ENCODE measurements at regions not wholly inside any gene's neighbourhood (a gene's known extent, or its start where the extent isn't known, plus 50 kb on each side); places are given as distances from the start of the nearest gene placed in this dataset.

DNA sequence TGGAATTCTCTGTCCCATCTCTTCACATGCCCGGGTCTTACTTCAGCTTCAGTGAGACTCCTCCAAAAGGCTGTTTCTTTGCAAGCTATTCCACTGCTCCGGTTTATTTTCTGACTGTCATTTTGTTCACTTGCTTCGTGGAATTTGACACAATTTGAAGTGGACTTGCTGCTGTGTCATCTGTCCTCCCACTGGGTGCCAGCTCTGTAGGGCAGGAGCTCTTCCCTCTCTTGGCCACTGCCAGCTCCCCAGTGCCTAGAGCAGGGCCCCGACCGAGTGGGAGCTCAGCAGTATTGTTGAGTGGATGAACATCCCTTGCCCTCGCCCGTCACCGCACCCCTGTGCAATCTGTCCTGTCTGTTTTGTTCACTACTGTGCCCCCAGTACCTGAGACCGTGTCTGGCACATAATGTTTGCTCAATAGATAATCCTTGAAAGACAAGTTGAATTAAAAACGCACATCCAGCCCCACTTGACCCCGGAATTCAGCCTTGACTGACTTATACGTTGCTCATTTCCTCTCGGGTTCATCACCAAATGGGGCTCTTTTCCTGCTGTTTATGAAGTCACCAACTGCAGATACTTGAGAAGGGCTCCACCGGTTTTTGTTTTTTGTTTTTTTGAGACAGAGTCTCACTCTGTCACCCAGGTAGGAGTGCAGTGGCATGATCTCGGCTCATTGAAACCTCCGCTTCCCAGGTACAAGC is 170.3 kb upstream of the KCNG1 start:
- ATAC-seq (ENCODE audit: low read depth in 2 of 2) (no peak), DNase-seq (no peak)
- Histone ChIP-seq H3K36me3 (ENCODE audit: control insufficient read depth, insufficient read depth, low read length) (no peaks in the 10 kb centered on the region), H3K27me3 (ENCODE audit: control insufficient read depth, insufficient read depth, low read length) (peaks cover 2% of the 10 kb centered on the region), H3K9me3 (ENCODE audit: control insufficient read depth in 2 of 2, low read length in 2 of 2) (no peaks in the 10 kb centered on the region), H3K4me1 (ENCODE audit: control insufficient read depth, insufficient read depth, low read length, poor library complexity, severe bottlenecking) (no peaks in the 10 kb centered on the region), H3K4me3 (ENCODE audit: low read depth, low read length) (no peak overlapping the region), H3K27ac (ENCODE audit: insufficient read depth, low read length, poor library complexity, severe bottlenecking) (no peak overlapping the region)
- Mint-ChIP-seq H3K36me3 (no peaks in the 10 kb centered on the region), H3K4me3 (no peak overlapping the region), H3K27ac (no peak overlapping the region), H3K4me1 (no peaks in the 10 kb centered on the region), H3K9me3 (peaks cover 0 to 1% (median 0%) of the 10 kb centered on the region in 7 donors), H3K27me3 (peaks cover 4% of the 10 kb centered on the region)

GRCh38 chr20:51190783-51191180 is 167.9 kb upstream of the KCNG1 start:
- Mint-ChIP-seq H3K27ac (no peak overlapping the region), H3K4me3 (no peak overlapping the region), H3K27me3 (peaks cover 8% of the 10 kb centered on the region), H3K9me3 (peaks cover 0 to 1% (median 0%) of the 10 kb centered on the region in 7 donors), H3K4me1 (no peaks in the 10 kb centered on the region), H3K36me3 (no peaks in the 10 kb centered on the region)
- Histone ChIP-seq H3K36me3 (ENCODE audit: control insufficient read depth, insufficient read depth, low read length) (no peaks in the 10 kb centered on the region), H3K27ac (ENCODE audit: insufficient read depth, low read length, poor library complexity, severe bottlenecking) (no peak overlapping the region), H3K4me1 (ENCODE audit: control insufficient read depth, insufficient read depth, low read length, poor library complexity, severe bottlenecking) (no peaks in the 10 kb centered on the region), H3K9me3 (ENCODE audit: control insufficient read depth in 2 of 2, low read length in 2 of 2) (no peaks in the 10 kb centered on the region), H3K4me3 (ENCODE audit: low read depth, low read length) (no peak overlapping the region), H3K27me3 (ENCODE audit: control insufficient read depth, insufficient read depth, low read length) (no peaks in the 10 kb centered on the region)
- DNase-seq (no peak), ATAC-seq (ENCODE audit: low read depth in 2 of 2) (no peak)

GRCh38 chr20:51189814-51190782 is 167.2 kb upstream of the KCNG1 start:
- no peaks in the 10 kb centered on the region for H3K4me1 Mint-ChIP-seq
- H3K27me3 ChIP-seq (ENCODE audit: control insufficient read depth, insufficient read depth, low read length): no peaks in the 10 kb centered on the region
- peaks cover 9% of the 10 kb centered on the region for H3K27me3 Mint-ChIP-seq
- H3K36me3 ChIP-seq (ENCODE audit: control insufficient read depth, insufficient read depth, low read length): no peaks in the 10 kb centered on the region
- H3K27ac ChIP-seq (ENCODE audit: insufficient read depth, low read length, poor library complexity, severe bottlenecking): no peak overlapping the region
- no peak overlapping the region for H3K4me3 Mint-ChIP-seq
- no peaks in the 10 kb centered on the region for H3K36me3 Mint-ChIP-seq
- ATAC-seq (ENCODE audit: low read depth in 2 of 2) (no peak), DNase-seq (no peak)
- no peak overlapping the region for H3K4me3 ChIP-seq (ENCODE audit: low read depth, low read length)
- H3K27ac Mint-ChIP-seq: no peak overlapping the region
- peaks cover 0 to 1% (median 0%) of the 10 kb centered on the region in 7 donors for H3K9me3 Mint-ChIP-seq
- no peaks in the 10 kb centered on the region for H3K9me3 ChIP-seq (ENCODE audit: control insufficient read depth in 2 of 2, low read length in 2 of 2)
- no peaks in the 10 kb centered on the region for H3K4me1 ChIP-seq (ENCODE audit: control insufficient read depth, insufficient read depth, low read length, poor library complexity, severe bottlenecking)

DNA sequence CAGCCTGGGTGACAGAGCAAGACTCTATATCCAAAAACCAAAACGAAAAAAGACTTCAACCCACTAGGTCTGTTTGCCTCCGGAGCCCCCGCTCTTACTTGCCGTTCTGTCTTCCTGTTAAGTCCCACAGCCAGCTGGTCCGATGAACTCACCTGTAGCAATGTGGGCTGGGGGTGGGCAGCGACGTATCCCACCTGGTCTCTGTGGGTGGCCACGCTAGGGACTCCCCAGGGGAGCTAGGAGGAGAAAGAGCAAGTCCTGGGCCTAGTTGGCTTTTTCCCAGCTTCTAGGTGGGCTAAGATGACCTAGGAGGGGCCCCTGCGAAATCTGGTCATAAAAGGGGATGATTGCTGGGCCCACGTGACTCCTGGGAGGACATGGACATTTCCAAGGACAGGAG is 166.0 kb upstream of the KCNG1 start:
- Histone ChIP-seq H3K9me3 (ENCODE audit: control insufficient read depth in 2 of 2, low read length in 2 of 2) (no peaks in the 10 kb centered on the region), H3K4me3 (ENCODE audit: low read depth, low read length) (no peak overlapping the region), H3K27me3 (ENCODE audit: control insufficient read depth, insufficient read depth, low read length) (no peaks in the 10 kb centered on the region), H3K4me1 (ENCODE audit: control insufficient read depth, insufficient read depth, low read length, poor library complexity, severe bottlenecking) (no peaks in the 10 kb centered on the region), H3K27ac (ENCODE audit: insufficient read depth, low read length, poor library complexity, severe bottlenecking) (no peak overlapping the region), H3K36me3 (ENCODE audit: control insufficient read depth, insufficient read depth, low read length) (no peaks in the 10 kb centered on the region)
- DNase-seq (no peak), ATAC-seq (ENCODE audit: low read depth in 2 of 2) (no peak)
- Mint-ChIP-seq H3K4me3 (no peak overlapping the region), H3K27ac (no peak overlapping the region), H3K9me3 (no peaks in the 10 kb centered on the region), H3K36me3 (no peaks in the 10 kb centered on the region), H3K27me3 (peaks cover 9% of the 10 kb centered on the region), H3K4me1 (no peaks in the 10 kb centered on the region)

DNA sequence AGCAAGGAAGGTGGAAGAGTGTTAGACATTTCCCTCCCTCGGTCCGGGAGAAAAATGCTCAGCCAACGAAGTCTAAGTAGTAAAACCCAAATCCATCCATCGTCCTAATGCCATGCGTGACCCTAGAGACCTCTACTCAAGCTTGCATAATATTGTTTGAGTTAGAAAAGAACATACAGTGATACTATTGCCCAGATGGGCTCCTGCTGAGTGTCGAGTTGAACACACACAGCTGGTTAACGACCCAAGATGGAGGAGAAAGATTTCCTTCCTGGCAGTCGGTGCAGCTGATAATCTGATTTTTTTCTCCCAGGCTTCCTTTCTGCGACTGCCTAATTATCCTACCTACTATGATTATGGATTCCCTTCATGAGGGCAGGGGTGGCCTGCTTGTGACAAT is 164.4 kb upstream of the KCNG1 start:
- no peak overlapping the region for H3K27ac Mint-ChIP-seq
- H3K9me3 ChIP-seq (ENCODE audit: control insufficient read depth in 2 of 2, low read length in 2 of 2): no peaks in the 10 kb centered on the region
- DNase-seq (no peak), ATAC-seq (ENCODE audit: low read depth in 2 of 2) (no peak)
- no peaks in the 10 kb centered on the region for H3K4me1 ChIP-seq (ENCODE audit: control insufficient read depth, insufficient read depth, low read length, poor library complexity, severe bottlenecking)
- H3K36me3 Mint-ChIP-seq: no peaks in the 10 kb centered on the region
- peaks cover 9% of the 10 kb centered on the region for H3K27me3 Mint-ChIP-seq
- no peak overlapping the region for H3K4me3 ChIP-seq (ENCODE audit: low read depth, low read length)
- H3K27me3 ChIP-seq (ENCODE audit: control insufficient read depth, insufficient read depth, low read length): no peaks in the 10 kb centered on the region
- H3K36me3 ChIP-seq (ENCODE audit: control insufficient read depth, insufficient read depth, low read length): no peaks in the 10 kb centered on the region
- no peak overlapping the region for H3K27ac ChIP-seq (ENCODE audit: insufficient read depth, low read length, poor library complexity, severe bottlenecking)
- H3K4me3 Mint-ChIP-seq: no peak overlapping the region
- H3K4me1 Mint-ChIP-seq: no peaks in the 10 kb centered on the region
- H3K9me3 Mint-ChIP-seq: no peaks in the 10 kb centered on the region

- ATAC-seq (ENCODE audit: low read depth in 2 of 2) (no peak), DNase-seq (no peak)
- H3K27me3 Mint-ChIP-seq: peaks cover 16% of the 10 kb centered on the region
- H3K4me3 ChIP-seq (ENCODE audit: low read depth, low read length): no peak overlapping the region
- H3K36me3 Mint-ChIP-seq: no peaks in the 10 kb centered on the region
- no peak overlapping the region for H3K27ac Mint-ChIP-seq
- H3K27ac ChIP-seq (ENCODE audit: insufficient read depth, low read length, poor library complexity, severe bottlenecking): no peak overlapping the region
- no peaks in the 10 kb centered on the region for H3K4me1 ChIP-seq (ENCODE audit: control insufficient read depth, insufficient read depth, low read length, poor library complexity, severe bottlenecking)
- no peaks in the 10 kb centered on the region for H3K4me1 Mint-ChIP-seq
- H3K9me3 ChIP-seq (ENCODE audit: control insufficient read depth in 2 of 2, low read length in 2 of 2): no peaks in the 10 kb centered on the region
- no peaks in the 10 kb centered on the region for H3K36me3 ChIP-seq (ENCODE audit: control insufficient read depth, insufficient read depth, low read length)
- no peak overlapping the region for H3K4me3 Mint-ChIP-seq
- no peaks in the 10 kb centered on the region for H3K9me3 Mint-ChIP-seq
- H3K27me3 ChIP-seq (ENCODE audit: control insufficient read depth, insufficient read depth, low read length): no peaks in the 10 kb centered on the region
Measured at GRCh38 chr20:51185861-51186260, 163.0 kb upstream of the KCNG1 start.

DNA sequence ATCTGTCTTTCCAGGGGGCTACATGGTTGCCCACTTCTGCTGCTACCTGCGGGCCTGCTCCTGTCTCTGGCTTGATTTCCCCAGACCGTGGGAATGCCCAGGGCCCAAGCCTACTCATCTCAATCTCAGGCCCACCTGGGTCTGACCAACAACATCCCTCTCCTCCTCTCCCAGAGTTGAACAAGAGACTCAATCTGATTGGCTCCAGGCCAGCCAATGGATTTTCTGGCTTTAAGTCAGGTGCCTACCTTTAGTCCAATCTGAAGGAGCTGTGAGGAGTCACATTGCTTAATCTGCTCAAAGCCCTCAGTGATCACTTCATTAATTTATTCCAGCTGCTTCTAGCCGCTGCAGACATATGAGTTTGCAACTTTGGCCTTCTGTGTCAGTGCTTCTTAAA is 162.4 kb upstream of the KCNG1 start:
- Mint-ChIP-seq H3K4me3 (no peak overlapping the region), H3K4me1 (no peaks in the 10 kb centered on the region), H3K27me3 (peaks cover 16% of the 10 kb centered on the region), H3K27ac (no peak overlapping the region), H3K36me3 (no peaks in the 10 kb centered on the region), H3K9me3 (no peaks in the 10 kb centered on the region)
- H3K27ac ChIP-seq (ENCODE audit: insufficient read depth, low read length, poor library complexity, severe bottlenecking): no peak overlapping the region
- H3K36me3 ChIP-seq (ENCODE audit: control insufficient read depth, insufficient read depth, low read length): no peaks in the 10 kb centered on the region
- H3K4me3 ChIP-seq (ENCODE audit: low read depth, low read length): no peak overlapping the region
- DNase-seq (no peak), ATAC-seq (ENCODE audit: low read depth in 2 of 2) (no peak)
- no peaks in the 10 kb centered on the region for H3K9me3 ChIP-seq (ENCODE audit: control insufficient read depth in 2 of 2, low read length in 2 of 2)
- H3K4me1 ChIP-seq (ENCODE audit: control insufficient read depth, insufficient read depth, low read length, poor library complexity, severe bottlenecking): no peaks in the 10 kb centered on the region
- no peaks in the 10 kb centered on the region for H3K27me3 ChIP-seq (ENCODE audit: control insufficient read depth, insufficient read depth, low read length)

All from CD4-positive, CD25-positive, alpha-beta regulatory T cell (primary cell).